CD4-positive, alpha-beta memory T cell (primary cell): ENCODE measurements at regions not wholly inside any gene's neighbourhood (a gene's known extent, or its start where the extent isn't known, plus 50 kb on each side); places are given as distances from the start of the nearest gene placed in this dataset.

Experiments used
- CTCF ChIA-PET: fragments of 350-600 bp; sonication (Branson Sonifier 250); formaldehyde crosslinking; loops from one replicate; lab custom pipeline; 2021; ENCODE audit warnings: inconsistent platforms; ENCODE audit not compliant: partially characterized antibody; lab: Charles Lee
- POLR2A ChIA-PET: fragments of 350-600 bp; sonication (Branson Sonifier 250); formaldehyde crosslinking; loops from one replicate; lab custom pipeline; 2021; ENCODE audit not compliant: partially characterized antibody; lab: Charles Lee
- DNase-seq, 5 donors: peaks; one replicate each; pipeline versions ENCODE4 v3.0.0 to v3.0.0-alpha.2; 2020 to 2022; ENCODE audit warnings: mixed read lengths in 1 of 5
- H3K27ac ChIP-seq: one replicate; pipeline ENCODE4 v1.7.0; 2013; ENCODE audit warnings: low read depth, low read length
- H3K27me3 ChIP-seq: 2 replicates; pipeline ENCODE4 v1.7.0; 2013; ENCODE audit warnings: mild to moderate bottlenecking, low read length, moderate library complexity; ENCODE audit not compliant: insufficient read depth
- H3K36me3 ChIP-seq: 2 replicates; pipeline ENCODE4 v1.7.0; 2013; ENCODE audit warnings: mild to moderate bottlenecking, low read length, moderate library complexity; ENCODE audit not compliant: insufficient read depth
- H3K4me1 ChIP-seq: 2 replicates; pipeline ENCODE4 v1.7.0; 2013; ENCODE audit warnings: mild to moderate bottlenecking, low read length, moderate library complexity; ENCODE audit not compliant: insufficient read depth
- H3K4me3 ChIP-seq, 2 donors: one replicate each; pipeline ENCODE4 v1.7.0; 2013; ENCODE audit warnings: low read length in 2 of 2, mild to moderate bottlenecking in 1 of 2
- H3K9me3 ChIP-seq, 2 donors: one replicate each; pipeline ENCODE4 v1.7.0; 2013; ENCODE audit warnings: low read length in 2 of 2, control low read depth in 1 of 2; ENCODE audit not compliant: control insufficient read depth in 1 of 2
- H3K27ac Mint-ChIP-seq, 7 donors: one replicate each; pipeline ENCODE4 v1.8.0; 2020 to 2021; ENCODE audit warnings: mixed read lengths in 7 of 7, mild to moderate bottlenecking in 6 of 7, inconsistent platforms in 3 of 7, moderate library complexity in 3 of 7
- H3K27me3 Mint-ChIP-seq, 2 donors: one replicate each; pipeline ENCODE4 v1.8.0; 2020 to 2021; ENCODE audit warnings: mixed read lengths in 2 of 2
- H3K36me3 Mint-ChIP-seq, 2 donors: one replicate each; pipeline ENCODE4 v1.8.0; 2020 to 2021; ENCODE audit warnings: mixed read lengths in 2 of 2, inconsistent platforms in 1 of 2, mild to moderate bottlenecking in 1 of 2
- H3K4me1 Mint-ChIP-seq, 4 donors: one replicate each; pipeline ENCODE4 v1.8.0; 2020 to 2021; ENCODE audit warnings: mixed read lengths in 4 of 4, mild to moderate bottlenecking in 1 of 4
- H3K4me3 Mint-ChIP-seq, 8 donors: one replicate each; pipeline ENCODE4 v1.8.0; 2020 to 2021; ENCODE audit warnings: mixed read lengths in 8 of 8, mild to moderate bottlenecking in 7 of 8, moderate library complexity in 6 of 8, inconsistent platforms in 3 of 8
- H3K9me3 Mint-ChIP-seq, 8 donors: one replicate each; pipeline ENCODE4 v1.8.0; 2020 to 2021; ENCODE audit warnings: mixed read lengths in 8 of 8, mild to moderate bottlenecking in 5 of 8, inconsistent platforms in 3 of 8, moderate library complexity in 1 of 8
- intact Hi-C: fragments of 100-400 bp; cut with micrococcal nuclease; formaldehyde crosslinking; loops from one replicate; pipeline ENCODE4 v1.15.1; 2023

- H3K36me3 Mint-ChIP-seq: no peaks in the 10 kb centered on the region
Measured at GRCh38 chr5:60010328-60010727, 116.8 kb upstream of the PDE4D start.

GRCh38 chr5:60007729-60008128, 114.2 kb upstream of the PDE4D start:
- Mint-ChIP-seq H3K4me3 (no peak overlapping the region), H3K27ac (no peak overlapping the region), H3K27me3 (no peaks in the 10 kb centered on the region), H3K9me3 (peaks cover 0 to 3% (median 0%) of the 10 kb centered on the region in 8 donors), H3K36me3 (no peaks in the 10 kb centered on the region), H3K4me1 (no peaks in the 10 kb centered on the region)
- no peaks in the 10 kb centered on the region for H3K9me3 ChIP-seq
- no peak overlapping the region for H3K27ac ChIP-seq
- CTCF ChIA-PET: no interaction called here
- no peaks in the 10 kb centered on the region for H3K27me3 ChIP-seq
- no peak overlapping the region for H3K4me3 ChIP-seq
- H3K36me3 ChIP-seq: no peaks in the 10 kb centered on the region
- POLR2A ChIA-PET: no interaction called here
- intact Hi-C loops: no loop called here
- no peaks in the 10 kb centered on the region for H3K4me1 ChIP-seq
- no peak for DNase-seq

More at GRCh38 chr5:60010328-60010727, 116.8 kb upstream of the PDE4D start:
- Mint-ChIP-seq H3K27me3 (no peaks in the 10 kb centered on the region), H3K9me3 (peaks cover 0 to 6% (median 2%) of the 10 kb centered on the region in 8 donors), H3K4me1 (no peaks in the 10 kb centered on the region), H3K4me3 (no peak overlapping the region), H3K27ac (no peak overlapping the region)
- POLR2A ChIA-PET: no interaction called here
- DNase-seq: no peak
- no peaks in the 10 kb centered on the region for H3K4me1 ChIP-seq
- no peak overlapping the region for H3K27ac ChIP-seq
- H3K9me3 ChIP-seq: no peaks in the 10 kb centered on the region
- intact Hi-C loops: no loop called here
- no peaks in the 10 kb centered on the region for H3K27me3 ChIP-seq
- CTCF ChIA-PET: no interaction called here
- H3K4me3 ChIP-seq: no peak overlapping the region
- no peaks in the 10 kb centered on the region for H3K36me3 ChIP-seq

- CTCF ChIA-PET: no interaction called here
- POLR2A ChIA-PET: no interaction called here
- no peaks in the 10 kb centered on the region for H3K27me3 ChIP-seq
- no peak overlapping the region for H3K27ac ChIP-seq
- DNase-seq: no peak
- Mint-ChIP-seq H3K36me3 (no peaks in the 10 kb centered on the region), H3K4me1 (no peaks in the 10 kb centered on the region), H3K9me3 (peaks cover 0 to 13% (median 7%) of the 10 kb centered on the region in 8 donors), H3K27ac (no peak overlapping the region), H3K4me3 (no peak overlapping the region), H3K27me3 (no peaks in the 10 kb centered on the region)
- intact Hi-C loops: no loop called here
- no peak overlapping the region for H3K4me3 ChIP-seq
- no peaks in the 10 kb centered on the region for H3K4me1 ChIP-seq
- H3K9me3 ChIP-seq: no peaks in the 10 kb centered on the region
- no peaks in the 10 kb centered on the region for H3K36me3 ChIP-seq
Measured at GRCh38 chr5:59999056-59999455, 105.5 kb upstream of the PDE4D start.

GRCh38 chr5:59992206-59992605, 98.7 kb upstream of the PDE4D start:
- Histone ChIP-seq H3K36me3 (no peaks in the 10 kb centered on the region), H3K27ac (no peak overlapping the region), H3K4me1 (no peaks in the 10 kb centered on the region), H3K9me3 (no peaks in the 10 kb centered on the region), H3K27me3 (no peaks in the 10 kb centered on the region), H3K4me3 (no peak overlapping the region)
- H3K4me3 Mint-ChIP-seq: no peak overlapping the region
- H3K27ac Mint-ChIP-seq: no peak overlapping the region
- H3K36me3 Mint-ChIP-seq: no peaks in the 10 kb centered on the region
- peaks cover 0 to 8% (median 3%) of the 10 kb centered on the region in 8 donors for H3K9me3 Mint-ChIP-seq
- H3K4me1 Mint-ChIP-seq: no peaks in the 10 kb centered on the region
- ChIA-PET CTCF (no interaction called here), POLR2A (no interaction called here)
- H3K27me3 Mint-ChIP-seq: no peaks in the 10 kb centered on the region
- DNase-seq: no peak
- intact Hi-C loops: no loop called here

- H3K36me3 ChIP-seq: no peaks in the 10 kb centered on the region
- ChIA-PET CTCF (no interaction called here), POLR2A (no interaction called here)
- Mint-ChIP-seq H3K9me3 (peaks cover 0 to 12% (median 4%) of the 10 kb centered on the region in 8 donors), H3K4me3 (no peak overlapping the region), H3K27me3 (no peaks in the 10 kb centered on the region), H3K27ac (no peak overlapping the region), H3K4me1 (no peaks in the 10 kb centered on the region), H3K36me3 (no peaks in the 10 kb centered on the region)
- H3K27me3 ChIP-seq: no peaks in the 10 kb centered on the region
- intact Hi-C loops: no loop called here
- H3K27ac ChIP-seq: no peak overlapping the region
- no peak for DNase-seq
- no peaks in the 10 kb centered on the region for H3K9me3 ChIP-seq
- H3K4me1 ChIP-seq: no peaks in the 10 kb centered on the region
- H3K4me3 ChIP-seq: no peak overlapping the region
Measured at GRCh38 chr5:59988396-59988795, 94.9 kb upstream of the PDE4D start.

- Mint-ChIP-seq H3K27me3 (no peaks in the 10 kb centered on the region), H3K9me3 (peaks cover 0 to 3% (median 0%) of the 10 kb centered on the region in 8 donors), H3K36me3 (no peaks in the 10 kb centered on the region), H3K27ac (no peak overlapping the region), H3K4me3 (no peak overlapping the region), H3K4me1 (no peaks in the 10 kb centered on the region)
- Histone ChIP-seq H3K4me3 (no peak overlapping the region), H3K27ac (no peak overlapping the region), H3K9me3 (no peaks in the 10 kb centered on the region), H3K4me1 (no peaks in the 10 kb centered on the region), H3K27me3 (no peaks in the 10 kb centered on the region), H3K36me3 (no peaks in the 10 kb centered on the region)
- no peak for DNase-seq
- intact Hi-C loops: no loop called here
- POLR2A ChIA-PET: no interaction called here
- CTCF ChIA-PET: no interaction called here
Measured at GRCh38 chr5:59976342-59976741, 82.8 kb upstream of the PDE4D start.

GRCh38 chr5:59972043-59972442, 78.5 kb upstream of the PDE4D start:
- ChIA-PET POLR2A (no interaction called here), CTCF (no interaction called here)

GRCh38 chr5:59959330-59959729, 65.8 kb upstream of the PDE4D start:
- no peaks in the 10 kb centered on the region for H3K27me3 ChIP-seq
- no peak overlapping the region for H3K27ac ChIP-seq
- no peaks in the 10 kb centered on the region for H3K36me3 Mint-ChIP-seq
- intact Hi-C loops: no loop called here
- no peaks in the 10 kb centered on the region for H3K4me1 ChIP-seq
- H3K9me3 ChIP-seq: no peaks in the 10 kb centered on the region
- no peak overlapping the region for H3K4me3 ChIP-seq
- H3K4me3 Mint-ChIP-seq: no peak overlapping the region
- ChIA-PET CTCF (no interaction called here), POLR2A (no interaction called here)
- no peaks in the 10 kb centered on the region for H3K4me1 Mint-ChIP-seq
- no peak overlapping the region for H3K27ac Mint-ChIP-seq
- DNase-seq: no peak
- no peaks in the 10 kb centered on the region for H3K36me3 ChIP-seq
- H3K9me3 Mint-ChIP-seq: peaks cover 0 to 4% (median 0%) of the 10 kb centered on the region in 8 donors
- no peaks in the 10 kb centered on the region for H3K27me3 Mint-ChIP-seq

More at GRCh38 chr5:59972043-59972442, 78.5 kb upstream of the PDE4D start:
- Mint-ChIP-seq H3K27ac (no peak overlapping the region), H3K4me1 (no peaks in the 10 kb centered on the region), H3K36me3 (no peaks in the 10 kb centered on the region), H3K4me3 (no peak overlapping the region), H3K9me3 (peaks cover 0 to 7% (median 2%) of the 10 kb centered on the region in 8 donors), H3K27me3 (no peaks in the 10 kb centered on the region)
- Histone ChIP-seq H3K36me3 (no peaks in the 10 kb centered on the region), H3K4me3 (no peak overlapping the region), H3K4me1 (no peaks in the 10 kb centered on the region), H3K9me3 (no peaks in the 10 kb centered on the region), H3K27me3 (no peaks in the 10 kb centered on the region), H3K27ac (no peak overlapping the region)
- intact Hi-C loops: no loop called here
- no peak for DNase-seq
